Globus pallidus (tissue), 1 donor: ENCODE measurements at regions not wholly inside any gene's neighbourhood (a gene's known extent, or its start where the extent isn't known, plus 50 kb on each side); places are given as distances from the start of the nearest gene placed in this dataset.
"Not testable (repeated sequence)": the region's sequence is repeated elsewhere in the genome, so short reads cannot be mapped to it uniquely, and the experiment has no call there.

Source experiments
- DNase-seq: peaks from one replicate; pipeline ENCODE4 v3.0.0-alpha.2; 2015; ENCODE audit warnings: low spot score

DNA sequence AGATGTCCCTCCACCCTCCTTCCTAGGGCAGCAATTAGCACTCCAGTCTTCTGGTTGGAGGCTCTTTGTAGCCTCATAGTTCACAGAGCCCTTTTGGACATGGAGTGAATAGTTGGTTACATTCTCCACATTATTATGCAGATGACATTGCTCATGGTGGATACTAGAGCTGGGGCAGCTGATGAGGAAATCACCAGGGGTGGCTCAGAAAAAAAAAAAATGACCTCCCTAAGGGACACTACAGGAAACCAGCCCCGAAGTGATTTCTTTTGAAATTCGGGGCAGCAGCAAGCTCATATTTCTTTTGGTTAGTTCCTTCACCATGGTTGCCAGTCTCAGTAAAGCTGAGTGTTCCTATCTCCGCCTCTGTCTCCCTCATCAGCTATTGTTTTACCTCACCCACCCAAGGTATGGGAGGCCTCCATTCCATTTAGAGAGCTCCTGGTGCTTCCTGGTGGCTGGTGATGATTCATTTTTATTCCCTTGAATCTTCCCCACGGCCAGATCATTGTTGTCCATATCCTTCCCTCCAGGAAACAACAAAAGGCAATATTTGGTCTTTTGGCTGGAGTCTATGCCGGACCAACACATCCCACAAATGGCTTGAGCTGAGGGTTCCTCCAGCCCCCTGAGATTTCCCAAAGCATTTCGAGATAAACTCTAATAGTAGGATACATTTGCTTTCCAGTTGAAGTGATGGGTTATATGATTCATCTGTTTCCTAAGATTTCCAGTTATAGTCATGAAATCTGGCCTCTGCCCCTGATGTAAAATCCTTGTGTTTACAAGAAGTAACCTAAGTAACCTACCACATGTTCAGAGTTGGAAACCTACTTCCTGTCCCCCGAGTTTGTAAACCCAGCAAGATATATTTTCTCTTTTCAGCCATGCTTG lies 56.2 kb upstream of the NID2 start:
- peak; percentile 54 for DNase-seq

DNA sequence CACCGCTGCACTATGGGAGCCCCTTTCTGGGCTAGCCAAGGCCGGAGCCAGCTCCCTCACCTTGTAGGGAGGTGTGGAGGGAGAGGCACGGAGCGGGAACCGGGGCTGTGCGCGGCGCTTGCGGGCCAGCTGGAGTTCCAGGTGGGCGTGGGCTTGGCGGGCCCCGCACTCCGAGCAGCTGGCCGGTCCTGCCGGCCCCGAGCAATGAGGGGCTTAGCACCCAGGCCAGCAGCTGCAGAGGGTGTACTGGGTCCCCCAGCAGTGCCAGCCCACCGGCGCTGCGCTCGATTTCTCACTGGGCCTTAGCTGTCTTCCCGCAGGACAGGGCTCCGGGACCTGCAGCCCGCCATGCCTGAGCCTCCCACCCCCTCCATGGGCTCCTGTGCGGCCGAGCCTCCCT lies 53.3 kb upstream of the NID2 start:
- not testable (repeated sequence) for DNase-seq

DNA sequence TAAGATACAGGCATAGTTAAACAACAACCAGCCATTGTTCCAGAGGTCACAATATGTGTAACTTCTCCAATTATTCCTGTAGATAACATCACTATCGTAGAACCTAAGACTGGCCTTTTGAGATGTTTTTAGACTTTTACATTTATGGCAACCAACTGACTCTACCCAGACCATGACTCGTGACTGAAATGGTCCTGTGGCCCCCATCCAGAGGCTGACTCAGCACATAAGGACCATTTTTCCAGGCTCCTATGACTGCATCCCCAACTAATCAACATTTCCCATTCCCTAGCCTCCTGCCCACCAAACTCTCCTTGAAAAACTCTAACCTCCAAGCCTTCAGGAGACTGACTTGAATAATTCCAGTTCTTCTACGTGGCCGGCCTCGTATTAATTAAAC lies 52.6 kb upstream of the NID2 start:
- no peak for DNase-seq

DNA sequence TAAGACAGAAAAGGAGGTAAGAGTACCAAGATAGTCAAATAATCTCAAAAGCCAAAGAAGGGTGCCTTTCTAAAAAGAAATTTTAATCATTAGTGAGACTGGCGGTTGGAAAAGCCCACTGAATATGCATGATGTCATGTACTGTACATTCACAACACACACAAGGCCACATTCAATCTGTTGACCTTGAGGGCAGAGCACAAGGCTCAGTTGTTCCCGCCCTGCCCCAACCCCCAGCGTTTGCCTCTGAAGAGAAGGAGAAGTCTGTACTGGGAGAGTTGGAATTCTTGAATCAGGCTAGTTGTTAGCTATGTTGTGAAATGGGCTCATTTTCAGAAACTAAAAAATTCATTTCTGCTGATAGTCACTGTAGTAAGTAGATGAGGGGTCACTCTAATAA lies 50.2 kb upstream of the NID2 start:
- DNase-seq, result peak; percentile 94
